GM12878 (cell line): ENCODE measurements at regions not wholly inside any gene's neighbourhood (a gene's known extent, or its start where the extent isn't known, plus 50 kb on each side); places are given as distances from the start of the nearest gene placed in this dataset.

Experiments
- ATAC-seq: fragments of 200-7000 bp; cut with Tn5 transposase; 3 replicates; pipeline ENCODE4 v1.9.1; 2020; ENCODE audit warnings: mild to moderate bottlenecking, moderate library complexity
- BruUV-seq: library from RNA; stranded (reverse); fragments of 400-500 nt; replicated peaks from 2 replicates; lab custom pipeline; 2021; lab: Mats Ljungman, UMichigan
- CTCF ChIA-PET: fragments of 300-600 bp; sonication (Branson Sonifier 250); formaldehyde crosslinking; extraction: SDS; loops from one replicate; lab custom pipeline; 2021; ENCODE audit warnings: inconsistent platforms; lab: Yijun Ruan, JAX
- POLR2A ChIA-PET: fragments of 350-600 bp; formaldehyde crosslinking; extraction: SDS; loops from one replicate; lab custom pipeline; 2021; ENCODE audit warnings: inconsistent platforms; lab: Charles Lee
- RAD21 ChIA-PET: fragments of 300-600 bp; sonication (Branson Sonifier 250); formaldehyde crosslinking; loops from one replicate; lab custom pipeline; 2023; ENCODE audit warnings: antibody characterized with exemption; ENCODE audit not compliant: unreplicated experiment; lab: Charles Lee
- SMC1A ChIA-PET: fragments of 300-600 bp; sonication (Branson Sonifier 250); formaldehyde crosslinking; loops from one replicate; lab custom pipeline; 2023; ENCODE audit not compliant: unreplicated experiment, uncharacterized antibody; lab: Charles Lee
- DNase-seq: peaks from one replicate; pipeline ENCODE4 v3.0.0-alpha.2; 2011; ENCODE audit warnings: low read depth, low spot score
- FAIRE-seq: peaks from 3 replicates; lab custom pipeline; 2011; peaks lifted over from hg19 to GRCh38; lab: Jason Lieb, UNC
- H2AFZ ChIP-seq: 2 replicates; pipeline ENCODE4 v1.6.0; 2011; ENCODE audit warnings: low read depth, low read length, control low read depth; ENCODE audit not compliant: control insufficient read depth
- H3K27ac ChIP-seq: 2 replicates; pipeline ENCODE4 v1.5.1; 2011; ENCODE audit warnings: control low read depth; ENCODE audit not compliant: control insufficient read depth, insufficient read depth
- H3K27me3 ChIP-seq, 2 experiments: replicated peaks in 1 of 2; 2 replicates each; pipeline versions ENCODE4 v1.6.0 to v1.6.1; 2011; ENCODE audit warnings: low read length in 1 of 2; ENCODE audit not compliant: control insufficient read depth in 2 of 2, insufficient read depth in 2 of 2
- H3K36me3 ChIP-seq, 2 experiments: 2 replicates each; pipeline ENCODE4 v1.5.1; 2011; ENCODE audit warnings: low read length in 1 of 2; ENCODE audit not compliant: control insufficient read depth in 2 of 2, insufficient read depth in 2 of 2
- H3K4me1 ChIP-seq: 2 replicates; pipeline ENCODE4 v1.6.1; 2011; ENCODE audit warnings: mild to moderate bottlenecking, low read length, moderate library complexity, mixed read lengths; ENCODE audit not compliant: control insufficient read depth, insufficient read depth
- H3K4me2 ChIP-seq: 2 replicates; pipeline ENCODE4 v1.6.0; 2011; ENCODE audit warnings: control low read depth; ENCODE audit not compliant: control insufficient read depth, insufficient read depth
- H3K4me3 ChIP-seq: fragments of 200-600 bp; sonication (generic); 2 replicates; pipeline ENCODE4 v1.5.1; 2016
- H3K79me2 ChIP-seq: 2 replicates; pipeline ENCODE4 v1.6.0; 2011; ENCODE audit warnings: low read length; ENCODE audit not compliant: control insufficient read depth, insufficient read depth
- H3K9ac ChIP-seq: 2 replicates; pipeline ENCODE4 v1.8.0; 2011; ENCODE audit warnings: low read length, control low read depth, mixed read lengths; ENCODE audit not compliant: control insufficient read depth, insufficient read depth
- H3K9me3 ChIP-seq: replicated peaks from 3 replicates; pipeline ENCODE4 v1.5.1; 2011; ENCODE audit warnings: mild to moderate bottlenecking, low read length; ENCODE audit not compliant: control insufficient read depth, insufficient read depth
- H4K20me1 ChIP-seq: 2 replicates; pipeline ENCODE4 v1.6.0; 2011; ENCODE audit not compliant: control insufficient read depth, insufficient read depth
- CHD2 ChIP-seq: IDR thresholded peaks from 2 replicates; pipeline ENCODE4 v1.6.1; 2011; ENCODE audit warnings: low read depth, low read length, improper control_type of control experiment, borderline replicate concordance
- CHD4 ChIP-seq: fragments of 200-600 bp; sonication (generic); IDR thresholded peaks from 2 replicates; pipeline ENCODE4 v1.6.1; 2016; ENCODE audit warnings: mild to moderate bottlenecking
- E2F4 ChIP-seq: IDR thresholded peaks from 2 replicates; pipeline ENCODE4 v1.6.1; 2012; ENCODE audit warnings: low read depth, low read length, improper control_type of control experiment
- ESRRA ChIP-seq: IDR thresholded peaks from 2 replicates; pipeline ENCODE4 v1.6.1; 2012; ENCODE audit warnings: mild to moderate bottlenecking, low read length, improper control_type of control experiment
- FOXM1 ChIP-seq: IDR thresholded peaks from 2 replicates; pipeline ENCODE4 v1.6.1; 2012; ENCODE audit warnings: low read depth, mild to moderate bottlenecking, inconsistent platforms, low read length, moderate library complexity
- GATAD2B ChIP-seq: fragments of 450-650 bp; conservative IDR thresholded peaks from 2 replicates; pipeline ENCODE4 v1.6.1; 2017; ENCODE audit warnings: low read depth, mild to moderate bottlenecking, moderate library complexity
- HCFC1 ChIP-seq: fragments of 150-350 bp; IDR thresholded peaks from 2 replicates; pipeline ENCODE4 v1.6.1; 2014; ENCODE audit warnings: low read length
- HDAC2 ChIP-seq: fragments of 200-600 bp; sonication (generic); IDR thresholded peaks from 2 replicates; pipeline ENCODE4 v1.6.1; 2017
- IKZF1 ChIP-seq: fragments of 450-650 bp; conservative IDR thresholded peaks from 2 replicates; pipeline ENCODE4 v1.6.1; 2017; ENCODE audit warnings: antibody characterized with exemption, mild to moderate bottlenecking
- IKZF2 ChIP-seq, 2 experiments: fragments of 450-650 bp; IDR thresholded peaks; 2 replicates each; pipeline ENCODE4 v1.6.1; 2017; ENCODE audit warnings: mild to moderate bottlenecking in 2 of 2, moderate library complexity in 2 of 2
- MXI1 ChIP-seq: fragments of 150-350 bp; IDR thresholded peaks from 2 replicates; pipeline ENCODE4 v1.6.1; 2011; ENCODE audit warnings: low read depth, mild to moderate bottlenecking, inconsistent platforms, low read length, improper control_type of control experiment
- NR2F1 ChIP-seq: fragments of 450-650 bp; conservative IDR thresholded peaks from 2 replicates; pipeline ENCODE4 v1.6.1; 2017; ENCODE audit warnings: mild to moderate bottlenecking
- RBBP5 ChIP-seq: fragments of 200-600 bp; sonication (generic); conservative IDR thresholded peaks from 2 replicates; pipeline ENCODE4 v1.6.1; 2016
- REST ChIP-seq: IDR thresholded peaks from 2 replicates; pipeline ENCODE4 v1.6.1; 2012; ENCODE audit warnings: mild to moderate bottlenecking, low read depth, low read length
- TAF1 ChIP-seq: IDR thresholded peaks from 2 replicates; pipeline ENCODE4 v1.6.1; 2011; ENCODE audit warnings: mild to moderate bottlenecking, low read depth, low read length, borderline replicate concordance
- USF2 ChIP-seq: IDR thresholded peaks from 2 replicates; pipeline ENCODE4 v1.6.1; 2011; ENCODE audit warnings: low read depth, low read length, improper control_type of control experiment, borderline replicate concordance
- WGBS: methylation state at CpG from one replicate; pipeline ENCODE4 v1.1.6; 2016; ENCODE audit warnings: low lambda C conversion rate; ENCODE audit not compliant: insufficient replicate concordance, insufficient coverage; ENCODE audit errors: missing lambda C conversion rate; 5-methylcytosine and 5-hydroxymethylcytosine counted together
- in situ Hi-C: fragments of 300-500 bp; cut with MboI; formaldehyde crosslinking; loops from 9 replicates; pipeline ENCODE4 v1.14.3; 2018; ENCODE audit warnings: mixed read lengths
- intact Hi-C: fragments of 100-400 bp; cut with micrococcal nuclease; formaldehyde crosslinking; loops from one replicate; pipeline ENCODE4 v1.14.2; 2022; ENCODE audit not compliant: unreplicated experiment

- Histone ChIP-seq H3K27ac (no peak overlapping the region), H3K79me2 (no peaks in the 10 kb centered on the region), H3K4me3 (no peak overlapping the region), H2AFZ (no peak overlapping the region; the same call in 1 of the 2 replicates), H3K9ac (no peak overlapping the region), H4K20me1 (no peaks in the 10 kb centered on the region), H3K36me3 (no peaks in the 10 kb centered on the region), H3K4me2 (no peak overlapping the region), H3K27me3 (no peaks in the 10 kb centered on the region), H3K4me1 (peaks cover 19% of the 10 kb centered on the region), H3K9me3 (no peaks in the 10 kb centered on the region)
- ChIA-PET SMC1A (interaction anchor here (0.7 to 4.7 kb wide), 16 partner anchors 9 to 704 kb away, joined by 3 to 60 read pairs (median 4); no protein-coding TSS in a partner anchor), CTCF (interaction anchor here (0.7 to 3.8 kb wide), 12 partner anchors 11 to 440 kb away, joined by 3 to 40 read pairs (median 5); no protein-coding TSS in a partner anchor), RAD21 (interaction anchor here (1.0 to 3.4 kb wide), 8 partner anchors 16 to 439 kb away, joined by 3 to 73 read pairs (median 3); no protein-coding TSS in a partner anchor), POLR2A (interaction anchor here (1.0 to 1.9 kb wide), 4 partner anchors 11 to 19 kb away, joined by 3 to 14 read pairs (median 4); no protein-coding TSS in a partner anchor)
- FAIRE-seq: no peak
- no peak for DNase-seq
- peak; percentile 65 for ATAC-seq
- in situ Hi-C loops (no loop called here), intact Hi-C loops (no loop called here)
- BruUV-seq: no TSS peak
- WGBS: 74% methylated on average over 11 of the region's 11 CpGs
- no peak for TF ChIP-seq MXI1
- no peak for TF ChIP-seq TAF1
- TF ChIP-seq IKZF1: peak; percentile 91
- TF ChIP-seq HDAC2: no peak
- TF ChIP-seq FOXM1: no peak
- TF ChIP-seq E2F4: no peak
- TF ChIP-seq CHD2: peak; percentile 58; the same call in 1 of the 2 replicates
- no peak for TF ChIP-seq HCFC1
- no peak for TF ChIP-seq CHD4
- no peak for TF ChIP-seq USF2
- TF ChIP-seq RBBP5: no peak
- no peak for TF ChIP-seq ESRRA
- no peak for TF ChIP-seq REST
- TF ChIP-seq GATAD2B: no peak; the same call in 1 of the 2 replicates
- TF ChIP-seq NR2F1: 0 out of 2 replicates have a peak, but pooled peaks have one; percentile 47
- TF ChIP-seq IKZF2 (IDR thresholded peaks at IDR 0.05): peak; percentile 87 to 89; a peak in 3 of 4 replicates
Observed at GRCh38 chr14:24692382-24693352, 58.7 kb upstream of the GZMB start.
